ENCODE measurements at regions not wholly inside any gene's neighbourhood (a gene's known extent, or its start where the extent isn't known, plus 50 kb on each side); places are given as distances from the start of the nearest gene placed in this dataset.

GRCh38 chr4:36914106-36914505 is 330.4 kb upstream of the NWD2 start:
- Histone ChIP-seq H3K27me3 (ENCODE audit: control insufficient read depth, insufficient read depth, low read length) (no peaks in the 10 kb centered on the region), H3K4me3 (ENCODE audit: low read depth, low read length) (no peak overlapping the region), H3K36me3 (ENCODE audit: control insufficient read depth, insufficient read depth, low read length) (no peaks in the 10 kb centered on the region)
- CTCF ChIA-PET, result no interaction called here
- POLR2A ChIA-PET, result no interaction called here
- no peak for TF ChIP-seq CTCF (IDR thresholded peaks at IDR 0.05; ENCODE audit: insufficient read depth, low read depth, low read length)
- DNase-seq (ENCODE audit: low read depth), result no peak

- ChIA-PET CTCF (no interaction called here), POLR2A (no interaction called here)
- TF ChIP-seq CTCF (IDR thresholded peaks at IDR 0.05; ENCODE audit: insufficient read depth, low read depth, low read length), result no peak
- Histone ChIP-seq H3K36me3 (ENCODE audit: control insufficient read depth, insufficient read depth, low read length) (no peaks in the 10 kb centered on the region), H3K27me3 (ENCODE audit: control insufficient read depth, insufficient read depth, low read length) (no peaks in the 10 kb centered on the region), H3K4me3 (ENCODE audit: low read depth, low read length) (no peak overlapping the region)
- no peak for DNase-seq (ENCODE audit: low read depth)
Measured at GRCh38 chr4:36915717-36916116, 328.8 kb upstream of the NWD2 start.

- no peak for DNase-seq (ENCODE audit: low read depth)
- Histone ChIP-seq H3K4me3 (ENCODE audit: low read depth, low read length) (no peak overlapping the region), H3K27me3 (ENCODE audit: control insufficient read depth, insufficient read depth, low read length) (no peaks in the 10 kb centered on the region), H3K36me3 (ENCODE audit: control insufficient read depth, insufficient read depth, low read length) (no peaks in the 10 kb centered on the region)
- ChIA-PET CTCF (no interaction called here), POLR2A (no interaction called here)
- TF ChIP-seq CTCF (IDR thresholded peaks at IDR 0.05; ENCODE audit: insufficient read depth, low read depth, low read length), result no peak
Measured at GRCh38 chr4:36917413-36917812, 327.1 kb upstream of the NWD2 start.

- no peak for DNase-seq (ENCODE audit: low read depth)
- CTCF ChIA-PET, result no interaction called here
Measured at GRCh38 chr4:36919721-36920120, 324.8 kb upstream of the NWD2 start.

GRCh38 chr4:36921476-36922216 is 322.9 kb upstream of the NWD2 start:
- Histone ChIP-seq H3K36me3 (ENCODE audit: control insufficient read depth, insufficient read depth, low read length) (no peaks in the 10 kb centered on the region), H3K27me3 (ENCODE audit: control insufficient read depth, insufficient read depth, low read length) (no peaks in the 10 kb centered on the region), H3K4me3 (ENCODE audit: low read depth, low read length) (no peak overlapping the region)
- CTCF ChIA-PET, result no interaction called here
- POLR2A ChIA-PET, result no interaction called here
- DNase-seq (ENCODE audit: low read depth), result no peak
- TF ChIP-seq CTCF (IDR thresholded peaks at IDR 0.05; ENCODE audit: insufficient read depth, low read depth, low read length), result no peak

More at GRCh38 chr4:36919721-36920120, 324.8 kb upstream of the NWD2 start:
- Histone ChIP-seq H3K27me3 (ENCODE audit: control insufficient read depth, insufficient read depth, low read length) (no peaks in the 10 kb centered on the region), H3K36me3 (ENCODE audit: control insufficient read depth, insufficient read depth, low read length) (no peaks in the 10 kb centered on the region), H3K4me3 (ENCODE audit: low read depth, low read length) (no peak overlapping the region)
- TF ChIP-seq CTCF (IDR thresholded peaks at IDR 0.05; ENCODE audit: insufficient read depth, low read depth, low read length), result no peak
- POLR2A ChIA-PET, result no interaction called here

Data from BJ (cell line).